Fibroblast of skin of abdomen (primary cell): ENCODE measurements at regions not wholly inside any gene's neighbourhood (a gene's known extent, or its start where the extent isn't known, plus 50 kb on each side); places are given as distances from the start of the nearest gene placed in this dataset.

Experiments used
- DNase-seq: peaks from one replicate; pipeline ENCODE4 v3.0.0-alpha.2; 2013

GRCh38 chr12:113612076-113612728, 140.5 kb upstream of the LHX5 start:
- DNase-seq, result no peak

DNA sequence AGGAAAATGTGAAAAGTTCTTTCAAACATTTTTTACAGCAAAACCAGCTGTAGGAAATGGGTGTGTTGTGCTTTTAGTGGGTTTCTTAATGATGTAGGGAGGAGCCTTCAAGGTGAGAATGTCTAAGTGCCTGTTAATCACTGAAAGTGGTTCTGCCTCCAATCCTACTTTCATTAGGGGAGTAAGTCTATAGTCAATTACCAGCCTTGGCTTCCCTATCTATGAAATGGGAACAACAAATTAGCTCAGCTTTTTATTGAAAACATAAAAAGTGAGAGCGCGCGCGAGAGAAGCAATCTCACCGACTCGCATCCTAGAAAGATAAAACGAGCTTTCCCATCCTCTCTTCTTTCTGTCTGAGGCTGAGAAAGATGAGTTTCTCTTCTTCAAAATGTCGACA, 140.0 kb upstream of the LHX5 start:
- no peak for DNase-seq

DNA sequence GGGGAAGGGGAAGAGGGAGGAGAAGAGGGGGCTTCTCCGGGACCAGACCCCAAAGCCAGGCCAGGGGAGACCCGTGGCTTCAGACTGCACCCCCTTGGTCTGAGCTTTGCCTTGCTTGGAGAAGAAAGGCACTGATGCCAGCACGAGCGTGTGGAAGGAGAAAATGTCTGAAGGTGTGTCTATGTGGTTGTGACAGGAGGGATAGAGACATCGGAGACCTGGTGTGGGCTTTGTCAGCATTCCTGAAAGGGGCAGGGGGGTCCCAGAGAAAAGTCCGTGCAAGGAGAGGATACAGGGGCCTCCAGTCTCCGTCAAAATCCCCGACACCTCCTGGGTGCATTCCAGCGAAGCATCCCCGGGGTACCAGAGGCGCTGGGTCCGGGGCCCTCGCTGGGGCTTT, 139.0 kb upstream of the LHX5 start:
- DNase-seq, result no peak

- no peak for DNase-seq
Observed at GRCh38 chr12:113609692-113610469, 138.2 kb upstream of the LHX5 start.

DNA sequence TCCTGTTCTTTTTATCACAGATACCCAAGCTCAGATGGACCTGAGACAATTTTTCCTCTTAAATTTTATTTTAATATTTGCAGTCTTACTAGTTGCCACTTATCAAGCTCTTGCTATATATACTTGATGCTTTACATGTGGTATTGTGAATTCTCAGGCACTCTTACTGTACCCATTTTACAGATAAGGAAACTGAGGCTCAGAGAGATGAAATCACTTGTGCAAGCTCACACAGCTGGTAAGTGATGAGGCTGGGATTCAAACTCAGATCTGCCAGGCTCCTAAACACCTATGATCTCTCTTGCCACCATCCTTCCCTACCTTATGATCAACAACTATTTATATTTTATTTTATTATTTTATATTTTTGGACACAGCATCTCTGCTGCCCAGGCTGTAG, 133.0 kb upstream of the LHX5 start:
- DNase-seq, result no peak

DNA sequence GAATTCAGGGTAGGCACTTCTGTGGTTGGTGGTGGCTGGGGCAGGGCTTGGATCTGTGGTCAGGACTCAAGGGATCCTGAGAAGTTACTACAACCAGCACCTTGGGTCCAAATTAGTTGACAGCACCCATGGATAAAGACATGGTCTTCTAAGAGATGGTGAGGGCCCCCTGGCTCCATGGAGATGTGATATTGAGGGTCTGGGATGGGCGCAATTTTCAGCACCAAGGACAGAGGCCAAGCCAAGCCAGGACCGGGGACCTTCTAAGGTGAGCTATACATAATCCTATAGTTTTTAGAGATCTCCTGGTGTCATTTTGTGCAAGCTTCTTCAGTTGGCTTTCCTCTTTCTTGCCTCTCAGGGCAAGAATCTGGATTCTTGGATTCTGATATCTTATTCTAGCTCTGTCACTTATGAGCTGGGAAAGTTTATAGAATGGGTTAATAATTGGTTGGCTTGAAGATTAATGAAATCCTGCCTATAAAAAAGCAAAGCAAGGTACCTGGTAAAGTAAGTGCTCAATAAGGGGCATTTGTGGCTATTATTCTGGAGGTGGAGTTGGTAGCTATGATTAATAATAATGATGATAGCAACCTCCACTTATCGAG, 130.1 kb upstream of the LHX5 start:
- DNase-seq, result no peak

DNA sequence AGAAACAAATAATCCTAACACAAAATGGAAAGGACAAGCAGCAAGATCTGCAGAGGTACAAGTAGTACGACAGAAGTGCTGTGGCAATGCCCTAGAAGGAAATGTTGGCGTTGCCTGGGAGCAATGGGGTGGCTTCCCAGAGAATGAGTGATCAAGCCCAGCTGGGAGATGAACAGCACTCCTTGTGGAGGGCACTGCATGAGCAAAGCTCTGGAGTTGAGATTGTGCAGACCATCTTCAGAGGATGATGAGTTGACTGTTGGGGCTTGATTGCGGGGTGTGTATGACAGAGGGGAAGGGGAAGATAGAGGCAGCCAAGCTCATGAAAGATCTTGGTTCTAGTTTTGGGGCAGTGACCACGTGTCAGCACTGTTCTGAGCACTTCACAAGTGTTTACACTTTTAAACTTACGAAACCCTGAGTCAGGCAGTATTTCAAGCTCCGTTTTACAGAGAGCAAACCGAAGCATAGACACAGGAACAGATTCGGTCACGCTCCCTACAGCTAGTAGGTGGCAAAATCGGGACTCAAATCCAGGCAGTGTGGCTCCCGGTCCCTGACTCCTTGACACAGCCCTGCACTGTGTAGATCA, 127.2 kb upstream of the LHX5 start:
- DNase-seq, result no peak

DNA sequence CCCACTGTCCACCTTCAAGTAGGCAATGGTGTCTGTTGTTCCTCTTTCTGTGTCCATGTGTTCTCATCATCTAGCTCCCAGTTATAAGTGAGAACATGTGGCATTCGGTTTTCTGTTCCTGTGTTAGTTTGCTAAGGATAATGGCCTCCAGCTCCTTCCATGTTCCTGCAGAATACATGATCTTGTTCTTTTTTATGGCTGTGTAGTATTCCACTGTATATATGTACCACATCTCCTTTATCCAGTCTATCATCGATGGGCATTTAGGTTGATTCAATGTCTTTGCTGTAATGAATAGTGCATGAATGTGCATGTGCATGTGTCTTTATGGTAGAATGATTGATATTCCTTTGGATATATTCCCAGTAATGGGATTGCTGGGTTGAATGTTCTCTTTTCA, 123.3 kb upstream of the LHX5 start:
- no peak for DNase-seq

- DNase-seq, result no peak
Observed at GRCh38 chr12:113591480-113591974, 119.9 kb upstream of the LHX5 start.

DNA sequence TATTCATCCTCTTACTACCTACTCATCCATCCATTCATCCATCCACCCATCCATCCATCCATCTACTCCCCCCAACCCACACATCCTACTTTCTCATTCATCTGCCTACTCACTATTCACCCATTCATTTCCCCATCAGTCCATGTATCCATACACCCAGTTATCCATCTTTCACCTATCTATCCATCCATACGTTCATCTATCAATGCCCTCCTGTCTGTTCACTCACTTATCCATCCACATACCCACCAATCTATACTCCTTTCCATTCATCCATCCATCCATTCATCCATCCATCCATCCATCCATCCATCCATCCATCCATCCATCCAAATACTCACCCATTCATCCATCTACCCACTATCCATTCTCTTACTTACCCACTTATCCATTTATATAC, 117.8 kb upstream of the LHX5 start:
- DNase-seq, result no peak

DNA sequence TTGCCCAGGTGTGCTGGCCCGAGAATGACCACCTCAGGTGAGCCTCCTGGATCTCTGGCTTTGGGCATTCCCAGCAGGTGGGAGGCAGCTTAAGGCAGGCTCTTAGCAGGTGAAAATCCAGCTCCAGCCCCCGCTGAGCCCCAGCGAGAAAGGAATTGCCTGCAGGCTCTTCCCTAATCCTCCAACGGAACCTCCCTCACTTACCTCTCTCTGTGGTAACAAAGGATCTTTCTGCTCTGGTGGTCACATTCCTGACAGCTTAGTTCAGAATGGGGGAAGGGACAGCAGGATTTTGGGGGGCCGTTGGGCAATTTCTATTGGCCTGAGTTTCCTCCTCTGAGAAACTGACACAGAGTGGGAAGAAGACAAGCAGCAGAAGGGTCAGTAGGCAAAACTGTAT, 116.0 kb upstream of the LHX5 start:
- no peak for DNase-seq

- DNase-seq, result no peak
Observed at GRCh38 chr12:113586461-113586860, 114.8 kb upstream of the LHX5 start.

DNA sequence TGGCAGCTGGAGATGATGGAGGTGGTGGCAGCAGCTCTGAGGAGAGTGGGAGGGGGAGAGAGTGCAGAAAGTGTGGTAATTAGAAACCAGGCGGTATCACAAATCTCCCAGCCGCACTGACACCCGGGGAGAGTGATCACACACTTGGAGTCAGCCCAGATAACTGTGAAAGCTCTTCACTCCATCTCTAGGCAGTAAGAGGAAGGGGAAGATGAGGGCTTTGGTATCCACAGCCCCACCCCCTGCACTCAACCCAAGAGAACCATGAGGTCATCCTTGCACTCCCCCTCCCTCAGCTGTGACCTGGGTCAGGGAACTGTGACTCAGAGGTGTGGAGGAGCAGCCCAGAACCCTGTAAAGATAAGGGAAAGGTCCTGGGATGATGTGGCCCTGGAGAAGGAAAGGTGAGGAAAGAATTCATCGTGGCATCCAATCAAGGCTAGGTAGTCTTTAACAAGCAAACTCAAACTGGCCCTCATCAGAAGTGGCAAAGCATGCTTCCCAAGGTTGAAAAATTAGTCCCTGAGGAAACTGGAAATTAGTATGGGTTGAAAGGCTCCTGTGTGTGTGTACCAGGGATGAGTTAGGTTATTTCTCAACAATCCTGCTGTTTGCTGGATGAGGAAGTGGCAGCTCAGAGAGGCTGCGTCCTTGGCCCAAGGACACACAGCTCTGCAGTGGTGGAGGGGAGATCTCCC, 111.0 kb upstream of the LHX5 start:
- DNase-seq, result no peak

GRCh38 chr12:113581342-113581741, 109.7 kb upstream of the LHX5 start:
- no peak for DNase-seq

- DNase-seq, result no peak
Observed at GRCh38 chr12:113580437-113580836, 108.8 kb upstream of the LHX5 start.

GRCh38 chr12:113577464-113578129, 105.9 kb upstream of the LHX5 start:
- no peak for DNase-seq

DNA sequence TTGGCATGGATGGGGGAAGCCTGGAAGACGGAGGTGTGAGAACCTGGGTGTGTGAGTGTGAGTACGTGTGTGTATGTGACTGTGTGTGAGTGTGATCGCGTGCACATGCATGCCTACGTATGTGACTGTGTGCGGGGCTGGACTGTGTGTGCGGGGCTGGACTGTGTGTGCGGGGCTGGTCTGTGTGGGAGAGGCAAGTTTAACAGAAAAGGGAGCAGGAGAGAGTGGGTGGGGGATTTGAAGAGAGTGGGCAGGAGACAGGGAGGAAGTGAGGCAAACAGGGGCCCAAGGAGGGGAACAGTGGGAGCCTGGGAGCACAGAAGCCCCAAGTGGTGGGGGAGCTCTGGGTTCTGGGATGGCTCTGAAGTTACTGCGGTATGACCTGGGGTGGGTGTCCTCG, 103.7 kb upstream of the LHX5 start:
- no peak for DNase-seq

- DNase-seq, result no peak
Observed at GRCh38 chr12:113573148-113573547, 101.5 kb upstream of the LHX5 start.

DNA sequence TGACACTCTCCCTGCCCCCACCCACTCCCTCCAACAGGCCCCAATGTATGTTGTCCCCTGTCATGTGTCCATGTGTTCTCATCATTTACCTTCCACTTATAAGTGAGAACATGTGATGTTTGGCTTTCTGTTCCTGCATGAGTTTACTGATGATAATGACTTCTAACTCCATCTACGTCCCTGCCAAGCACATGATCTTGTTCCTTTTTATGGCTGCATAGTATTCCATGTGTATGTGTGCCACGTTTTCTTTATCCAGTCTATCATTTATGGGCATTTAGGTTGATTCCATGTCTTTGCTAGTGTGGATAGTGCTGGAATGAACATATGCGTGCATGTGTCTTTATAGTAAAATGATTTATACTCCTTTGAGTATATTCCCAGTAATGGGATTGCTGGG, 100.0 kb upstream of the LHX5 start:
- DNase-seq, result no peak

DNA sequence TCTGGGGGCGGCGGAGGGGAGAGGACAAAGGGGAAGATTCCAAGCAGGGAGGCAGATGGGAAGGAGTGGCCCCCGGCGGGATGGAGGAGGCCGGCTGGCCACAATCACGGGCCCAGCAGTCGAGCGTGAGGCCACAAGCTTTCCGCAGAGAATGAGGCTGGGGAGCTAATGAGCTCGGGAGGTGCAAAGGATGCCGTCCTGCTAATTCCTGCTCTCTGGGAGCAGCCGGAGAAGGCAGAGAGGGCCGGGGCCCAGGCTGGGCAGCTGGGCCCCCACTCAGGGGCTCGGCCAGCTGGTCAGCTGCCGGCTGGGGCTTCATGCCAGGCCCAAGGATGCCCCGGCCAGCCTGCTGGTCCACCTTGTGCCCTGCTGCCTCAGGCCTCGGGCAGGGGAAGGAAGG, 98.1 kb upstream of the LHX5 start:
- DNase-seq, result no peak

- DNase-seq, result no peak
Observed at GRCh38 chr12:113568021-113568420, 96.3 kb upstream of the LHX5 start.

GRCh38 chr12:113565368-113565767, 93.7 kb upstream of the LHX5 start:
- no peak for DNase-seq
